ENCODE measurements at regions not wholly inside any gene's neighbourhood (a gene's known extent, or its start where the extent isn't known, plus 50 kb on each side); places are given as distances from the start of the nearest gene placed in this dataset.

GRCh38 chrX:51182545-51182944 is 150.1 kb upstream of the NUDT10 start:
- H2BK15ac ChIP-seq (ENCODE audit: low read length): no peak overlapping the region
- no peak overlapping the region for H3K56ac ChIP-seq (replicated peaks; ENCODE audit: insufficient read length, low read depth, low read length)
- no peak overlapping the region for H2AK5ac ChIP-seq (ENCODE audit: low read depth, low read length)
- no peak overlapping the region for H4K8ac ChIP-seq (ENCODE audit: extremely low read depth, insufficient read depth, low read length)
- H3K23ac ChIP-seq (ENCODE audit: insufficient read length): no peak overlapping the region
- POLR2A ChIA-PET (ENCODE audit: partially characterized antibody): no interaction called here
- no peak overlapping the region for H4K5ac ChIP-seq (ENCODE audit: insufficient read length, low read depth, low read length)
- TF ChIP-seq SIRT6 (IDR thresholded peaks at IDR 0.05; ENCODE audit: low read length) (no peak), RNF2 (IDR thresholded peaks at IDR 0.05; ENCODE audit: borderline replicate concordance, low read depth, low read length, missing control alignments, poor library complexity, severe bottlenecking) (no peak), RXRA (IDR thresholded peaks at IDR 0.05; ENCODE audit: insufficient read depth, low read depth, low read length) (no peak), USF2 (IDR thresholded peaks at IDR 0.05; ENCODE audit: low read length) (no peak), CTCF (IDR thresholded peaks at IDR 0.05; ENCODE audit: control extremely low read depth in 1 of 3, insufficient read depth in 1 of 3, low read depth in 1 of 3, low read length in 3 of 3) (peak; percentile 35 to 62 (median 59); a peak in 3 of 4 replicates), RAD21 (IDR thresholded peaks at IDR 0.05 in 1 of 2, conservative IDR thresholded peaks at IDR 0.05 in 1 of 2; ENCODE audit: low read depth in 2 of 2, low read length in 2 of 2) (peak in 1 of 2 experiments; percentile 38; a peak in 3 of 4 replicates), TBP (IDR thresholded peaks at IDR 0.05; ENCODE audit: low read depth, low read length) (no peak), YY1 (IDR thresholded peaks at IDR 0.05; ENCODE audit: low read depth, low read length) (no peak), TAF1 (IDR thresholded peaks at IDR 0.05; ENCODE audit: low read depth, low read length) (no peak), MAX (IDR thresholded peaks at IDR 0.05) (0 out of 2 replicates have a peak, but pooled peaks have one; percentile 11)
- CTCF ChIA-PET (ENCODE audit: partially characterized antibody): interaction anchor here (0.6 to 1.3 kb wide), 10 partner anchors 11 to 279 kb away, joined by 3 to 7 read pairs (median 3); no protein-coding TSS in a partner anchor
- H2AFZ ChIP-seq (ENCODE audit: low read length): no peak overlapping the region
- H3K4me2 ChIP-seq (ENCODE audit: insufficient read depth in 1 of 2, low read depth in 2 of 2, low read length in 2 of 2): no peak overlapping the region
- no peak overlapping the region for H3K18ac ChIP-seq (ENCODE audit: extremely low read depth, low read length)
- no peak overlapping the region for H3K4ac ChIP-seq (replicated peaks; ENCODE audit: insufficient read length, low read depth, low read length)
- H3K9ac ChIP-seq (replicated peaks in 1 of 4; ENCODE audit: extremely low read depth in 1 of 4, low read depth in 3 of 4, low read length in 3 of 4): no peak overlapping the region
- no peak overlapping the region for H3K4me3 ChIP-seq (ENCODE audit: extremely low read depth in 1 of 4, insufficient read depth in 2 of 4, low read depth in 3 of 4, low read length in 4 of 4)
- no peak overlapping the region for H2BK5ac ChIP-seq (ENCODE audit: low read depth, low read length)
- FAIRE-seq (peak; percentile 79), DNase-seq (ENCODE audit: low read depth in 1 of 2, low spot score in 2 of 2) (no peak)
- H3K27ac ChIP-seq (ENCODE audit: low read depth, low read length): no peak overlapping the region
- H2BK12ac ChIP-seq (ENCODE audit: low read depth, low read length): no peak overlapping the region
- 73% methylated on average over 5 of the region's 6 CpGs; no CpG with 5 or more reads in 1 of the 2 experiments for WGBS, 2 experiments (ENCODE audit: extremely low coverage in 1 of 2, insufficient coverage in 1 of 2, insufficient read length in 1 of 2, insufficient replicate concordance in 2 of 2, low coverage in 1 of 2, low lambda C conversion rate in 2 of 2, missing lambda C conversion rate in 1 of 2)
- no peak overlapping the region for H3K14ac ChIP-seq (ENCODE audit: insufficient read length)
- no peaks in the 10 kb centered on the region for H3K27me3 ChIP-seq (replicated peaks in 1 of 4; ENCODE audit: control insufficient read depth in 3 of 4, extremely low read depth in 1 of 4, insufficient read depth in 3 of 4, low read length in 3 of 4)
- H2BK20ac ChIP-seq (ENCODE audit: low read length): no peak overlapping the region
- no peaks in the 10 kb centered on the region for H3K23me2 ChIP-seq (ENCODE audit: low read depth, low read length)
- H3K79me1 ChIP-seq (ENCODE audit: low read depth, low read length): no peaks in the 10 kb centered on the region
- H3K4me1 ChIP-seq (replicated peaks in 1 of 4; ENCODE audit: control insufficient read depth in 3 of 4, insufficient read depth in 4 of 4, low read length in 3 of 4): no peaks in the 10 kb centered on the region
- no peak overlapping the region for H2BK120ac ChIP-seq (replicated peaks; ENCODE audit: low read depth, low read length)
- no peaks in the 10 kb centered on the region for H3K36me3 ChIP-seq (ENCODE audit: control insufficient read depth in 2 of 4, insufficient read depth in 4 of 4, low read length in 3 of 4)
- no peaks in the 10 kb centered on the region for H3K9me3 ChIP-seq (ENCODE audit: insufficient read depth in 2 of 2, low read depth in 1 of 2, low read length in 1 of 2)
- no peak overlapping the region for H4K91ac ChIP-seq (replicated peaks; ENCODE audit: insufficient read length, low read length)
- H3K79me2 ChIP-seq (ENCODE audit: control insufficient read depth in 1 of 2, insufficient read depth in 2 of 2, low read length in 2 of 2): no peaks in the 10 kb centered on the region
- no peaks in the 10 kb centered on the region for H4K20me1 ChIP-seq (replicated peaks in 1 of 2; ENCODE audit: control insufficient read depth in 1 of 2, insufficient read depth in 2 of 2, low read length in 2 of 2)

Measured in H1 (cell line).